HCT116 (cell line): ENCODE measurements at regions not wholly inside any gene's neighbourhood (a gene's known extent, or its start where the extent isn't known, plus 50 kb on each side); places are given as distances from the start of the nearest gene placed in this dataset.

ENCODE experiments used
- ATAC-seq: fragments of 200-7000 bp; cut with Tn5 transposase; 2 replicates; pipeline ENCODE4 v1.9.1; 2020; ENCODE audit warnings: mild to moderate bottlenecking, moderate library complexity
- BruUV-seq: library from RNA; stranded (reverse); fragments of 400-500 nt; replicated peaks from 2 replicates; lab custom pipeline; 2021; lab: Mats Ljungman, UMichigan
- CTCF ChIA-PET: fragments of 300-600 bp; sonication (Branson Sonifier 250); formaldehyde crosslinking; loops from one replicate; lab custom pipeline; 2021; ENCODE audit warnings: antibody characterized with exemption; lab: Charles Lee
- POLR2A ChIA-PET: fragments of 300-600, 350-600 bp; sonication (Branson Sonifier 250); formaldehyde crosslinking; loops from one replicate; lab custom pipeline; 2021; ENCODE audit warnings: antibody characterized with exemption; lab: Charles Lee
- RAD21 ChIA-PET, 2 experiments: fragments of 300-600 bp; sonication (Branson Sonifier 250); formaldehyde crosslinking; loops; one replicate each; lab custom pipeline; 2023; ENCODE audit warnings: low total read pairs in 2 of 2; ENCODE audit not compliant: uncharacterized antibody in 2 of 2, unreplicated experiment in 2 of 2, low non-redundant PET in 1 of 2; lab: Charles Lee
- DNase-seq: peaks from one replicate; pipeline ENCODE4 v3.0.0-alpha.2; 2010; ENCODE audit warnings: low read depth, low spot score
- H2AFZ ChIP-seq: fragments of 200-600 bp; shearing (Covaris generic), sonication (generic); 2 replicates; pipeline ENCODE4 v1.6.1; 2017; ENCODE audit warnings: low read depth, mixed run types, mixed read lengths, antibody characterized with exemption, low read length; ENCODE audit not compliant: poor library complexity, severe bottlenecking
- H3K27ac ChIP-seq: 2 replicates; pipeline ENCODE4 v1.5.1; 2012; ENCODE audit warnings: low read depth, low read length
- H3K27me3 ChIP-seq: fragments of 200-600 bp; sonication (generic); 2 replicates; pipeline ENCODE4 v1.6.1; 2016; ENCODE audit warnings: mixed run types, low read length, mixed read lengths; ENCODE audit not compliant: insufficient read depth
- H3K36me3 ChIP-seq, 2 experiments: fragments of 200-500 bp in 1 of 2; fragments of 200-600 bp in 1 of 2; sonication (Bioruptor generic) in 1 of 2; sonication (generic) in 1 of 2; 2 replicates each; pipeline versions ENCODE4 v1.5.1 to v1.6.1; 2014 to 2016; ENCODE audit warnings: low read length in 2 of 2, inconsistent platforms in 1 of 2, mixed read lengths in 1 of 2, mixed run types in 1 of 2; ENCODE audit not compliant: insufficient read depth in 2 of 2, control insufficient read depth in 1 of 2
- H3K4me1 ChIP-seq, 2 experiments: fragments of 200-600 bp in 1 of 2; sonication (generic) in 1 of 2; 2 replicates each; pipeline versions ENCODE4 v1.5.1 to v1.6.1; 2012 to 2017; ENCODE audit warnings: low read length in 2 of 2, inconsistent platforms in 1 of 2, mild to moderate bottlenecking in 1 of 2, mixed read lengths in 1 of 2, mixed run types in 1 of 2, moderate library complexity in 1 of 2; ENCODE audit not compliant: insufficient read depth in 2 of 2, control insufficient read depth in 1 of 2
- H3K4me2 ChIP-seq: fragments of 200-600 bp; sonication (generic); 2 replicates; pipeline ENCODE4 v1.6.1; 2017; ENCODE audit warnings: mixed run types, low read length, mixed read lengths
- H3K4me3 ChIP-seq, 2 experiments: fragments of 200-600 bp in 1 of 2; sonication (generic) in 1 of 2; replicated peaks in 1 of 2; 2 replicates each; pipeline ENCODE4 v1.5.1; 2011 to 2016; ENCODE audit warnings: low read length in 2 of 2, control low read depth in 1 of 2, low read depth in 1 of 2, mild to moderate bottlenecking in 1 of 2, mixed read lengths in 1 of 2, mixed run types in 1 of 2
- H3K79me2 ChIP-seq: fragments of 200-600 bp; sonication (generic); 2 replicates; pipeline ENCODE4 v1.6.1; 2017; ENCODE audit warnings: mild to moderate bottlenecking, mixed run types, low read length, moderate library complexity, mixed read lengths; ENCODE audit not compliant: insufficient read depth
- H3K9ac ChIP-seq: fragments of 200-600 bp; sonication (generic); 2 replicates; pipeline ENCODE4 v1.6.1; 2016; ENCODE audit warnings: low read length, mixed read lengths
- H3K9me2 ChIP-seq: fragments of 200-600 bp; sonication (generic), shearing (Covaris generic); 2 replicates; pipeline ENCODE4 v1.6.1; 2017; ENCODE audit warnings: mixed run types, mild to moderate bottlenecking, moderate library complexity; ENCODE audit not compliant: insufficient read depth
- H3K9me3 ChIP-seq, 2 experiments: fragments of 200-500 bp in 1 of 2; fragments of 200-600 bp in 1 of 2; sonication (Bioruptor generic) in 1 of 2; sonication (generic) in 1 of 2; 2 replicates each; pipeline ENCODE4 v1.6.1; 2014 to 2017; ENCODE audit warnings: low read length in 2 of 2, mixed read lengths in 2 of 2, inconsistent platforms in 1 of 2, low read depth in 1 of 2, mild to moderate bottlenecking in 1 of 2, mixed run types in 1 of 2, moderate library complexity in 1 of 2; ENCODE audit not compliant: control insufficient read depth in 1 of 2, insufficient read depth in 1 of 2
- H4K20me1 ChIP-seq: fragments of 200-600 bp; sonication (generic), shearing (Covaris generic); 2 replicates; pipeline ENCODE4 v1.6.1; 2017; ENCODE audit warnings: mixed run types, mild to moderate bottlenecking, moderate library complexity; ENCODE audit not compliant: insufficient read depth
- CBX3 ChIP-seq: IDR thresholded peaks from 2 replicates; pipeline ENCODE4 v1.6.1; 2012; ENCODE audit warnings: low read depth
- EGR1 ChIP-seq: IDR thresholded peaks from 2 replicates; pipeline ENCODE4 v1.6.1; 2012; ENCODE audit warnings: low read depth
- ELF1 ChIP-seq: IDR thresholded peaks from 2 replicates; pipeline ENCODE4 v1.6.1; 2012; ENCODE audit warnings: low read depth, borderline replicate concordance
- EZH2phosphoT487 ChIP-seq: fragments of 200-600 bp; IDR thresholded peaks from 2 replicates; pipeline ENCODE4 v1.6.1; 2018; ENCODE audit warnings: antibody characterized with exemption, borderline replicate concordance
- FOSL1 ChIP-seq: IDR thresholded peaks from 2 replicates; pipeline ENCODE4 v1.6.1; 2012; ENCODE audit warnings: low read depth
- JUND ChIP-seq: IDR thresholded peaks from 2 replicates; pipeline ENCODE4 v1.6.1; 2012
- MAX ChIP-seq: IDR thresholded peaks from 2 replicates; pipeline ENCODE4 v1.6.1; 2012
- POLR2A ChIP-seq: IDR thresholded peaks from 2 replicates; pipeline ENCODE4 v1.7.0; 2011; ENCODE audit warnings: borderline replicate concordance; ENCODE audit not compliant: insufficient read depth, insufficient read length; ENCODE audit errors: extremely low read depth
- POLR2AphosphoS5 ChIP-seq: IDR thresholded peaks from 2 replicates; pipeline ENCODE4 v1.6.1; 2011; ENCODE audit warnings: mild to moderate bottlenecking, low read depth, low read length, moderate library complexity
- SIN3A ChIP-seq: IDR thresholded peaks from 2 replicates; pipeline ENCODE4 v1.6.1; 2012; ENCODE audit warnings: low read depth
- SRF ChIP-seq: IDR thresholded peaks from 2 replicates; pipeline ENCODE4 v1.6.1; 2012; ENCODE audit warnings: low read depth
- YY1 ChIP-seq: IDR thresholded peaks from 2 replicates; pipeline ENCODE4 v1.6.1; 2011; ENCODE audit warnings: low read length, low read depth, moderate library complexity, mild to moderate bottlenecking; ENCODE audit not compliant: insufficient replicate concordance; ENCODE audit errors: extremely low read depth
- ZBTB33 ChIP-seq: IDR thresholded peaks from 2 replicates; pipeline ENCODE4 v1.6.1; 2011; ENCODE audit warnings: mild to moderate bottlenecking, low read length, moderate library complexity; ENCODE audit not compliant: insufficient replicate concordance; ENCODE audit errors: extremely low read depth
- ZFX ChIP-seq: fragments of 450-650 bp; IDR thresholded peaks from 2 replicates; pipeline ENCODE4 v1.6.1; 2017
- ZNF274 ChIP-seq: fragments of 200-500 bp; sonication (Bioruptor generic); IDR thresholded peaks from 2 replicates; pipeline ENCODE4 v1.6.1; 2014; ENCODE audit warnings: mild to moderate bottlenecking, low read depth, low read length, inconsistent platforms
- intact Hi-C: fragments of 100-400 bp; cut with micrococcal nuclease; formaldehyde crosslinking; loops from 2 replicates; pipeline ENCODE4 v1.10.0; 2022

DNA sequence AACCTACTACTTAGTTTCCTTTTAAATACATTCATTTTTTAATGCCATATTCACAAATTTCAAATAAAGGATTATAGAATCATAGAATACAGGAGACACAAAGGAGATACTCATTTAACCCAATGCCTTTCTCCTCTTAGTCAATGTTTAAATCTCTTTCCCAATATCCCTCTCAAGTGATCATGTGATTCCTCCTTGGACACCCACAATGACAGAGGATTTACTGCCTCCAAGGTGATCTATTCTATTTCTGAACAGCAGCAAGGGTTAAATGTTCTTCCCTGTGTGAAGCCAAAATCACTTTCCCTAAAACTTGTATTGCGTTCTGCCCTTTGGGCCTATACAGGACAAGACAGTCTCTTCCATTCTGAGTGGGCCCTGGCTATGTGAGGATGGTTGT lies 73.3 kb upstream of the PICALM start (continued):
- TF ChIP-seq YY1 (no peak), EZH2phosphoT487 (no peak)

DNA sequence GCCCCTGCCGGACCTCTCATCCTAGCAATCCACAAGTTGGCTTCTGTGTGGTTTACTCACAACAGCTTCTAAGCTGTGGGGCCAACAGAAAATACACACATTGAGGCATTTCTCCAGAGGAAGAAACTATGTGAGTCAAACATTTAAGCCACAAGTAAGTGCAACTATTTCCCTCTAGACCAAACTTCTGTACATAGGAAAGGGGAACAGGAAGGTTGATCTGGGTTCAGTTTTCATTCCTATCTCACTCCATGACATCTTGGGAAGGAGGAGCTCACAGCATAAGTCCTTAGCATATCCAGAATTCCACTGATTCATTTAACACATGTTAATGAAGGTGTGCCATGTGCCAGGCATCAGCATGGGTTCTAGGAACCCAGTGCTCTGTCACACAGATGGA lies 72.8 kb upstream of the PICALM start:
- no peaks in the 10 kb centered on the region for H3K79me2 ChIP-seq
- BruUV-seq, result no TSS peak
- H3K27me3 ChIP-seq, result no peaks in the 10 kb centered on the region
- H3K27ac ChIP-seq, result no peak overlapping the region
- no peak for DNase-seq
- intact Hi-C loops, result no loop called here
- H3K9me3 ChIP-seq, result no peaks in the 10 kb centered on the region
- RAD21 ChIA-PET, result no interaction called here
- CTCF ChIA-PET, result no interaction called here
- no peaks in the 10 kb centered on the region for H3K9me2 ChIP-seq
- POLR2A ChIA-PET, result no interaction called here
- no peak for TF ChIP-seq ZBTB33
- no peak for TF ChIP-seq YY1
- TF ChIP-seq ZFX, result no peak
- TF ChIP-seq POLR2AphosphoS5, result no peak
- no peak for TF ChIP-seq CBX3
- no peak for TF ChIP-seq JUND
- no peak for TF ChIP-seq SIN3A
- TF ChIP-seq ZNF274, result no peak
- TF ChIP-seq EGR1, result no peak
- no peak for TF ChIP-seq MAX
- no peak for TF ChIP-seq SRF
- TF ChIP-seq POLR2A, result no peak
- TF ChIP-seq FOSL1, result no peak
- TF ChIP-seq ELF1, result no peak
- no peak overlapping the region for H3K9ac ChIP-seq
- H3K36me3 ChIP-seq, result no peaks in the 10 kb centered on the region
- no peak for ATAC-seq
- no peaks in the 10 kb centered on the region for H3K4me1 ChIP-seq
- no peaks in the 10 kb centered on the region for H4K20me1 ChIP-seq
- no peak overlapping the region for H3K4me2 ChIP-seq
- H3K4me3 ChIP-seq, result no peak overlapping the region
- H2AFZ ChIP-seq, result no peak overlapping the region
